ENCODE measurements at regions not wholly inside any gene's neighbourhood (a gene's known extent, or its start where the extent isn't known, plus 50 kb on each side); places are given as distances from the start of the nearest gene placed in this dataset.

- H3K9ac ChIP-seq (ENCODE audit: low read length) = no peak overlapping the region
- H3K79me2 ChIP-seq (replicated peaks; ENCODE audit: insufficient read depth, low read length) = no peaks in the 10 kb centered on the region
- H3F3A ChIP-seq (ENCODE audit: insufficient read depth, low read length, poor library complexity, severe bottlenecking) = no peaks in the 10 kb centered on the region
- no peaks in the 10 kb centered on the region for H4K20me1 ChIP-seq (ENCODE audit: insufficient read depth)
- H3K4me2 ChIP-seq (ENCODE audit: low read length) = no peak overlapping the region
- no peak for TF ChIP-seq TAF1 (IDR thresholded peaks at IDR 0.05; ENCODE audit: low read depth)
- TF ChIP-seq SMC3 (conservative IDR thresholded peaks at IDR 0.05; ENCODE audit: poor library complexity) = no peak
- no peak for TF ChIP-seq EP300 (conservative IDR thresholded peaks at IDR 0.05; ENCODE audit: poor library complexity, severe bottlenecking)
- no peak for TF ChIP-seq MXI1 (conservative IDR thresholded peaks at IDR 0.05; ENCODE audit: poor library complexity, severe bottlenecking)
- TF ChIP-seq POLR2AphosphoS5 (IDR thresholded peaks at IDR 0.05) = no peak
- no peak for TF ChIP-seq CTCF (IDR thresholded peaks at IDR 0.05; ENCODE audit: poor library complexity, severe bottlenecking)
- TF ChIP-seq EZH2 (IDR thresholded peaks at IDR 0.05; ENCODE audit: borderline replicate concordance, insufficient read depth, low read length, poor library complexity, severe bottlenecking) = no peak
- TF ChIP-seq RAD21 (conservative IDR thresholded peaks at IDR 0.05) = no peak
- no peak for TF ChIP-seq REST (IDR thresholded peaks at IDR 0.05; ENCODE audit: borderline replicate concordance)
- H3K27me3 ChIP-seq (ENCODE audit: insufficient read depth, low read depth, low read length) = no peaks in the 10 kb centered on the region
- no peaks in the 10 kb centered on the region for H3K36me3 ChIP-seq (ENCODE audit: insufficient read depth, low read length)
- H2AFZ ChIP-seq (ENCODE audit: low read depth, low read length) = no peak overlapping the region
- no peak overlapping the region for H3K27ac ChIP-seq (ENCODE audit: low read length)
- H3K9me2 ChIP-seq (ENCODE audit: insufficient read depth, low read length) = no peaks in the 10 kb centered on the region
- H3K4me3 ChIP-seq (ENCODE audit: low read length) = no peak overlapping the region
- no peaks in the 10 kb centered on the region for H3K9me3 ChIP-seq (ENCODE audit: low read length)
Observed at GRCh38 chr4:133720001-133720400, 481.6 kb downstream of the PABPC4L start.

GRCh38 chr4:133719098-133719497, 482.5 kb downstream of the PABPC4L start:
- Histone ChIP-seq H3F3A (ENCODE audit: insufficient read depth, low read length, poor library complexity, severe bottlenecking) (no peaks in the 10 kb centered on the region), H3K27ac (ENCODE audit: low read length) (no peak overlapping the region), H3K79me2 (replicated peaks; ENCODE audit: insufficient read depth, low read length) (no peaks in the 10 kb centered on the region), H4K20me1 (ENCODE audit: insufficient read depth) (no peaks in the 10 kb centered on the region), H2AFZ (ENCODE audit: low read depth, low read length) (no peak overlapping the region), H3K9ac (ENCODE audit: low read length) (no peak overlapping the region), H3K36me3 (ENCODE audit: insufficient read depth, low read length) (no peaks in the 10 kb centered on the region), H3K27me3 (ENCODE audit: insufficient read depth, low read depth, low read length) (no peaks in the 10 kb centered on the region), H3K9me2 (ENCODE audit: insufficient read depth, low read length) (no peaks in the 10 kb centered on the region), H3K9me3 (ENCODE audit: low read length) (no peaks in the 10 kb centered on the region), H3K4me2 (ENCODE audit: low read length) (no peak overlapping the region), H3K4me3 (ENCODE audit: low read length) (no peak overlapping the region)
- TF ChIP-seq POLR2AphosphoS5 (IDR thresholded peaks at IDR 0.05) (no peak), RAD21 (conservative IDR thresholded peaks at IDR 0.05) (no peak), SMC3 (conservative IDR thresholded peaks at IDR 0.05; ENCODE audit: poor library complexity) (no peak), MXI1 (conservative IDR thresholded peaks at IDR 0.05; ENCODE audit: poor library complexity, severe bottlenecking) (no peak), REST (IDR thresholded peaks at IDR 0.05; ENCODE audit: borderline replicate concordance) (no peak), EP300 (conservative IDR thresholded peaks at IDR 0.05; ENCODE audit: poor library complexity, severe bottlenecking) (no peak), EZH2 (IDR thresholded peaks at IDR 0.05; ENCODE audit: borderline replicate concordance, insufficient read depth, low read length, poor library complexity, severe bottlenecking) (no peak), TAF1 (IDR thresholded peaks at IDR 0.05; ENCODE audit: low read depth) (no peak)

All from neural cell (in vitro differentiated cells).